Neutrophil (primary cell): ENCODE measurements at regions not wholly inside any gene's neighbourhood (a gene's known extent, or its start where the extent isn't known, plus 50 kb on each side); places are given as distances from the start of the nearest gene placed in this dataset.

Experiments used
- H3K27ac ChIP-seq: fragments of 200-600 bp; sonication (generic); 2 replicates; pipeline ENCODE4 v1.5.1; 2016; ENCODE audit warnings: mild to moderate bottlenecking, moderate library complexity
- H3K27me3 ChIP-seq: fragments of 200-600 bp; sonication (generic); 2 replicates; pipeline ENCODE4 v1.6.0; 2016; ENCODE audit warnings: mild to moderate bottlenecking
- H3K36me3 ChIP-seq: fragments of 200-600 bp; sonication (generic); 2 replicates; pipeline ENCODE4 v1.5.1; 2017
- H3K4me1 ChIP-seq, 2 experiments: fragments of 200-600 bp in 1 of 2; sonication (generic) in 1 of 2; 1 replicate in 1 of 2; 2 replicates in 1 of 2; pipeline versions ENCODE4 v1.5.1 to v1.6.1; 2013 to 2016; ENCODE audit warnings: low read depth in 1 of 2, low read length in 1 of 2, mild to moderate bottlenecking in 1 of 2, moderate library complexity in 1 of 2; ENCODE audit not compliant: control insufficient read depth in 1 of 2, insufficient read depth in 1 of 2
- H3K4me3 ChIP-seq, 2 experiments: fragments of 200-600 bp in 1 of 2; sonication (generic) in 1 of 2; 1 replicate in 1 of 2; 2 replicates in 1 of 2; pipeline ENCODE4 v1.5.1; 2013 to 2016; ENCODE audit warnings: low read depth in 1 of 2, low read length in 1 of 2, mild to moderate bottlenecking in 1 of 2, moderate library complexity in 1 of 2
- H3K9me3 ChIP-seq: fragments of 200-600 bp; sonication (generic); 2 replicates; pipeline ENCODE4 v1.5.1; 2016
- TF ChIP-seq, protein P1 (sequence below): fragments of 200-600 bp; sonication (generic); IDR thresholded peaks from 2 replicates; pipeline ENCODE4 v1.5.1; 2016; ENCODE audit warnings: antibody characterized with exemption

DNA sequence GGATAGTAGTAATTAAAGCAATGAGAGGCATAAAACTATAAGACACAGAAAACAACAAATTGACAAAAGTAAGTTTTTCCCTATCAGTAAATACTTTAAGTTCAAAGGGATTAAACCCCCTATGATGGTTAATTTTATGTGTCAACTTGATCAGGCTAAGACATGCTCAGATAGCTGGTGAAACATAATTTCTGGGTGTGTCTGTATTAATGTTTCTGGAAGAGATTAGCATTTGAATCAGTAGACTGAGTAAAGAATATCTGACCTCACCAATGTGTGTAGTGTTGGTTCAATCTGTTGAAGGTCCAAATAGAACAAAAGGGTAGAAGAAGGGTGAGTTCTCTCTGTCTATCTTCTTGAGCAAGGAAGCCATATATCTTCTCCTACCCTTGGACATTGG, 283.3 kb upstream of the GRM7 start:
- Histone ChIP-seq H3K27me3 (no peaks in the 10 kb centered on the region), H3K4me1 (no peaks in the 10 kb centered on the region), H3K36me3 (no peaks in the 10 kb centered on the region), H3K27ac (no peak overlapping the region), H3K9me3 (no peaks in the 10 kb centered on the region), H3K4me3 (no peak overlapping the region)
- TF ChIP-seq, protein P1, sequence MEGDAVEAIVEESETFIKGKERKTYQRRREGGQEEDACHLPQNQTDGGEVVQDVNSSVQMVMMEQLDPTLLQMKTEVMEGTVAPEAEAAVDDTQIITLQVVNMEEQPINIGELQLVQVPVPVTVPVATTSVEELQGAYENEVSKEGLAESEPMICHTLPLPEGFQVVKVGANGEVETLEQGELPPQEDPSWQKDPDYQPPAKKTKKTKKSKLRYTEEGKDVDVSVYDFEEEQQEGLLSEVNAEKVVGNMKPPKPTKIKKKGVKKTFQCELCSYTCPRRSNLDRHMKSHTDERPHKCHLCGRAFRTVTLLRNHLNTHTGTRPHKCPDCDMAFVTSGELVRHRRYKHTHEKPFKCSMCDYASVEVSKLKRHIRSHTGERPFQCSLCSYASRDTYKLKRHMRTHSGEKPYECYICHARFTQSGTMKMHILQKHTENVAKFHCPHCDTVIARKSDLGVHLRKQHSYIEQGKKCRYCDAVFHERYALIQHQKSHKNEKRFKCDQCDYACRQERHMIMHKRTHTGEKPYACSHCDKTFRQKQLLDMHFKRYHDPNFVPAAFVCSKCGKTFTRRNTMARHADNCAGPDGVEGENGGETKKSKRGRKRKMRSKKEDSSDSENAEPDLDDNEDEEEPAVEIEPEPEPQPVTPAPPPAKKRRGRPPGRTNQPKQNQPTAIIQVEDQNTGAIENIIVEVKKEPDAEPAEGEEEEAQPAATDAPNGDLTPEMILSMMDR, result no peak

DNA sequence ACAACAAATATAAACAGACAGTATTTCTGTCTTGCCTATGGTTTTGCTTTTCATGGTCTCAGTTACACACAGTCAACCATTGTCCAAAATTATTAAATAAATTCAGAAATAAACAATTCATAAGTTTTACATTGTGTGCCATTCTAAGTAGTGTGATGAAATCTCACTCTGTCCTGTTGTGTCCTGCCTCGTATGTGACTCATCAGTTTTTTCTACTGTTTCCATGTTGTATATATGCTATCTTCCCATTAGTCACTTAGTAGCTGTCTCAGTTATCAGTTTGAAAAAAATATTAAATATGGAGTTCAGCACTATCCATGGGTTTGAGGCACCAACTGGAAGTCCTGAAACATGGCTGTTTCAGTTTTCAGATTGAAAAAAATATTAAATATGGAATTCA, 282.4 kb upstream of the GRM7 start:
- TF ChIP-seq, protein P1, result no peak
- H3K27me3 ChIP-seq, result no peaks in the 10 kb centered on the region
- H3K27ac ChIP-seq, result no peak overlapping the region
- H3K4me1 ChIP-seq, result no peaks in the 10 kb centered on the region
- H3K36me3 ChIP-seq, result no peaks in the 10 kb centered on the region
- no peak overlapping the region for H3K4me3 ChIP-seq
- H3K9me3 ChIP-seq, result no peaks in the 10 kb centered on the region

DNA sequence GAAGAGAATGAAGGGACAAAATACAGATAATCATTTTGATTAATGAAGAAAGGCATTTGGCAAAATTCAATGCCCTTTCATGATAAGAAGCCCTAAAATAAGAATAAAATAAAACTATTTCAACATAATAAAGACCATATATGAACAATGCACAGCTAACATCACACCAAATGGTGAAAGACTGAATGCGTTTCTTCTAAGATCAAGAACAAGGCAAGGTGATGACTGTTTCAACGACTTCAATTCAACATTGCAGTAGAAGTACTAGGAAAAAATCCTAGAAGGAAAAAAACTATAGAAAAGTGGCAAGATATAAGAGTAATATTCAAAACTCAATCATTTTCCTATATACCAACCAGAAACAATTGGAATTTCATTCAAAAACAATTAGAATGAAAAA, 280.1 kb upstream of the GRM7 start:
- H3K4me1 ChIP-seq, result no peaks in the 10 kb centered on the region
- H3K9me3 ChIP-seq, result no peaks in the 10 kb centered on the region
- no peaks in the 10 kb centered on the region for H3K27me3 ChIP-seq
- TF ChIP-seq, protein P1, result no peak
- H3K27ac ChIP-seq, result no peak overlapping the region
- H3K36me3 ChIP-seq, result no peaks in the 10 kb centered on the region
- H3K4me3 ChIP-seq, result no peak overlapping the region

DNA sequence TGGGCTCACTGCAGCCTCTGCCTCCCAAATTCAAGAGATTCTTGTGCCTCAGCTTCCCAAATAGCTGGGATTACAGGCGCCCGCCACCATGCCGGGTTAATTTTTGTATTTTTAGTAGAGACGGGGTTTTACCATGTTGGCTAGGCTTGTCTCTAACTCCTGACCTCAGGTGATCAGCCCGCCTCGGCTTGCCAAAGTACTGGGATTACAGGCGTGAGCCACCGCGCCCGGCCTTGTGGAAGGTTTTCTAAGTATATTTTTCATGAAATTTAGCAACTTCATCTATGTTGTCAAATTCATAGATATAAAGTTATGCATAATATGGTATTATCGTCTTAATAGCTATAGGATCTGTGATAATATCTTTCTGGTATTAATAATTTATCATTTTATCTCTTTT, 275.6 kb upstream of the GRM7 start:
- Histone ChIP-seq H3K9me3 (no peaks in the 10 kb centered on the region), H3K4me1 (no peaks in the 10 kb centered on the region), H3K27ac (no peak overlapping the region), H3K27me3 (no peaks in the 10 kb centered on the region), H3K36me3 (no peaks in the 10 kb centered on the region), H3K4me3 (no peak overlapping the region)
- TF ChIP-seq, protein P1, result no peak

DNA sequence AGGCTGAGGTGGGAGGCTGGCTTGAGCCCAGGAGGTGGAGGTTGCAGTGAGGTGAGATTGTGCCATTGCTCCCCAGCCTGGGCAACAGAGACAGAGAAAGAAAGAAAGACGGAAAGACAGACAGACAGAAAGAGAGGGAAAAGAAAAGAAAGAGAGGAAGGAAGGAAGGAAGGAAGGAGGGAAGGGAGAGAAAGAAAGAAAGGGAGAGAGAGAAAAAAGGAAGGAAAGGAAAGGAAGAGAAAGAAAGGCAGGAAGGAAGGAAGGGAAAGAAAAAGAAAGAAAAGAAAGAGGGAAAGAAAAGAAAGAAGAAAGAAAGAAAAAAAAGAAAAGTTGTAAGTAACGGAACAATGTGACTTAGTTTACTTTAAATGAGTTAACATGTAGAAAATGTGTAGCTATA, 260.7 kb upstream of the GRM7 start:
- no peaks in the 10 kb centered on the region for H3K27me3 ChIP-seq
- H3K9me3 ChIP-seq, result no peaks in the 10 kb centered on the region
- H3K27ac ChIP-seq, result no peak overlapping the region
- H3K4me3 ChIP-seq, result no peak overlapping the region
- H3K4me1 ChIP-seq, result no peaks in the 10 kb centered on the region
- TF ChIP-seq, protein P1, result no peak
- H3K36me3 ChIP-seq, result no peaks in the 10 kb centered on the region

DNA sequence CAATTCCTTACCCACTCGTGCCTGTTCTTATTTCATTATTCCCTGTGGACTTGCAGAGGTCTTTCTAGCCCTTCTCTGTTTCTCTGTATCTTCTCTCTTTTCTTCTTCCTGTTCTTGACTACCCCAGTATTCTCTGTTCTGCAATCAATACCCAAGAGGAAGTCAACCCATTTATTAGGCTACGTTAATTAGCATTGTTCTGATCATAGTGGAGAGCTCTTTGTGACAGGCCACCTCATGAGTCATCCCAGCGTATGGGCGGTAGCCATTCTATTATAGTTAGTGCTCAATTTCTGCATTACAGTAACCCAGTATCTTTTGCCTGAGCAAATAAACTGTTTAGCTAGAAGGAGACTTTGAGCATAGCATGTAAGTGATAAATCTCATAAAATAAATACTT, 259.5 kb upstream of the GRM7 start:
- Histone ChIP-seq H3K27me3 (no peaks in the 10 kb centered on the region), H3K27ac (no peak overlapping the region), H3K36me3 (no peaks in the 10 kb centered on the region), H3K4me1 (no peaks in the 10 kb centered on the region), H3K4me3 (no peak overlapping the region), H3K9me3 (no peaks in the 10 kb centered on the region)
- TF ChIP-seq, protein P1, result no peak
